Activated CD8-positive, alpha-beta memory T cell treated with anti-CD3 and anti-CD28 coated beads, Interleukin-2, amount 10 ng/mL, durations not matched to agents 7 days and 5 days (primary cell): ENCODE measurements at regions not wholly inside any gene's neighbourhood (a gene's known extent, or its start where the extent isn't known, plus 50 kb on each side); places are given as distances from the start of the nearest gene placed in this dataset.

Experiments used
- ATAC-seq: fragments of 150-1000 bp; cut with Tn5 transposase; one replicate; pipeline ENCODE4 v1.10.0; 2021; ENCODE audit warnings: moderate library complexity
- CTCF ChIA-PET: fragments of 350-600 bp; sonication (Branson Sonifier 250); formaldehyde crosslinking; loops from one replicate; lab custom pipeline; 2021; ENCODE audit warnings: antibody characterized with exemption; lab: Charles Lee
- DNase-seq: peaks from one replicate; pipeline ENCODE4 v3.0.0-alpha.2; 2020
- H3K27ac Mint-ChIP-seq: one replicate; pipeline ENCODE4 v1.8.0; 2021; ENCODE audit warnings: mild to moderate bottlenecking, mixed read lengths
- H3K27me3 Mint-ChIP-seq: one replicate; pipeline ENCODE4 v1.8.0; 2021; ENCODE audit warnings: mixed read lengths
- H3K36me3 Mint-ChIP-seq: one replicate; pipeline ENCODE4 v1.8.0; 2021; ENCODE audit warnings: mild to moderate bottlenecking, mixed read lengths
- H3K4me1 Mint-ChIP-seq: one replicate; pipeline ENCODE4 v1.8.0; 2021; ENCODE audit warnings: mixed read lengths
- H3K4me3 Mint-ChIP-seq: one replicate; pipeline ENCODE4 v1.8.0; 2021; ENCODE audit warnings: mild to moderate bottlenecking, moderate library complexity, mixed read lengths
- H3K9me3 Mint-ChIP-seq: one replicate; pipeline ENCODE4 v1.8.0; 2022; ENCODE audit warnings: low read depth, mixed read lengths

DNA sequence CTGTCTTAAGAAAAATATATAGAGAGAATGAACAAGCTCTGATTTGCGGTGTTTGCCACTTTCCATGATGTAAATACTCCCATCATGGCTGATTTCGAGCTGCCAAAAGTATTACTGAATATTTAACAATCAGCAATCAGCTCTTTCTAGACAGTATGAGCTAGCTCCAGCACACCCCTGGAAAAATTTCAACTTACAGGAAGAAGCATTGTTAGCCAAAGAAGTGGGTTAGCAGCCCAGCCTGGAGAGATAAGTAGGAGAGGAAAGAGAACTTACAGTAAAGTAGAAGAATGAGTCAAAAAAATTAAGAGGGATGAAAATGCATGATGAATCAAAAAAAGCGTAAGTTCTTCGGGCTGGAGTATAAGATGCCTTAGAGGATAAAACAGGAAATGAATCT is 60.6 kb upstream of the ANK3 start:
- no peak overlapping the region for H3K27ac Mint-ChIP-seq
- no peak for ATAC-seq

DNA sequence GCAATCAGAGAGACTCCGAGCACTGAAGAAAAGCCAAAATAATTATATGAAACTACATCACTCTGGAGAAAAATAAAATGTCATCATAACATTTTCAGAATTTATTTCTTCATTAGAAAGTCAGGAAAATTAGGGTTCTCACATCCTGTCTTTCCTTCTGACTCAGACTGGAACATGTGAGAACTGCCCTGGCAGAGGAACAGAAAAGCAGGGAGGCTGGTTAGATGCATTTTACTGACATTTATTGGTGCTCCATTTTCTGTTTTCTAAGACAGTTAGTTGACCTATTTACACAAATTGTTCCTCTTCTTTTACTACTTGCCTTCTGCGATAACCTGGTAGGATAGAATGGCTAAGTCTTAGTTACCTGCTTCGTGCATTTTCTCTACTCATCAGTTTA is 58.6 kb upstream of the ANK3 start:
- no peak overlapping the region for H3K27ac Mint-ChIP-seq
- H3K4me1 Mint-ChIP-seq, result peaks cover 4% of the 10 kb centered on the region
- CTCF ChIA-PET, result no interaction called here
- no peaks in the 10 kb centered on the region for H3K27me3 Mint-ChIP-seq
- H3K4me3 Mint-ChIP-seq, result no peak overlapping the region
- ATAC-seq (no peak), DNase-seq (no peak)
- H3K9me3 Mint-ChIP-seq, result no peaks in the 10 kb centered on the region
- no peaks in the 10 kb centered on the region for H3K36me3 Mint-ChIP-seq

More for the DNA sequence above, 60.6 kb upstream of the ANK3 start:
- no peaks in the 10 kb centered on the region for H3K9me3 Mint-ChIP-seq
- DNase-seq, result no peak
- peaks cover 4% of the 10 kb centered on the region for H3K4me1 Mint-ChIP-seq
- no peaks in the 10 kb centered on the region for H3K27me3 Mint-ChIP-seq
- CTCF ChIA-PET, result interaction anchor here (1.2 kb wide), 1 partner anchor 8 kb away, joined by 3 read pairs; no protein-coding TSS in a partner anchor
- no peak overlapping the region for H3K4me3 Mint-ChIP-seq
- H3K36me3 Mint-ChIP-seq, result no peaks in the 10 kb centered on the region

DNA sequence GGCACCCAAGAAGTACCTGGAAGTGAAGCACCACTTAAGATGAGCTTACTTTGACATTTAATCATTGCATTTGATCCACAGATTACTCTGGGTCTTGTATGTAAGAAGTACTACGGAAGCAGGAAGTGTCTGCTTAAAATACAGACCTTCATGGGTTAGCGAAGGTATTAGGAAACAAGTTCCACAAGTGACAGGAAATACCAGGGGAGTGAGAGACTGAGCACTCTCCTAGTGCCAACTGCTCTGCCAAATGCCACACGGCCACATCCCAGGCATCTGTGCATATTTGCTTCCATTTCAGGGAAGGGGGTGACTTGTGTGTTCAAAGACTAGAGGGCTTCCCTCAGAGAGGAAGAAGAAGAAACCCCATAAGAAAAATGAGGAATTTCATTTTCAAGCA is 57.2 kb upstream of the ANK3 start:
- H3K27ac Mint-ChIP-seq, result no peak overlapping the region
- peaks cover 4% of the 10 kb centered on the region for H3K4me1 Mint-ChIP-seq
- no peaks in the 10 kb centered on the region for H3K36me3 Mint-ChIP-seq
- no peaks in the 10 kb centered on the region for H3K27me3 Mint-ChIP-seq
- ATAC-seq (no peak), DNase-seq (no peak)
- CTCF ChIA-PET, result interaction anchor here (1.0 to 1.5 kb wide), 2 partner anchors 12 to 200 kb away, joined by 3 read pairs; no protein-coding TSS in a partner anchor
- no peak overlapping the region for H3K4me3 Mint-ChIP-seq
- H3K9me3 Mint-ChIP-seq, result no peaks in the 10 kb centered on the region

DNA sequence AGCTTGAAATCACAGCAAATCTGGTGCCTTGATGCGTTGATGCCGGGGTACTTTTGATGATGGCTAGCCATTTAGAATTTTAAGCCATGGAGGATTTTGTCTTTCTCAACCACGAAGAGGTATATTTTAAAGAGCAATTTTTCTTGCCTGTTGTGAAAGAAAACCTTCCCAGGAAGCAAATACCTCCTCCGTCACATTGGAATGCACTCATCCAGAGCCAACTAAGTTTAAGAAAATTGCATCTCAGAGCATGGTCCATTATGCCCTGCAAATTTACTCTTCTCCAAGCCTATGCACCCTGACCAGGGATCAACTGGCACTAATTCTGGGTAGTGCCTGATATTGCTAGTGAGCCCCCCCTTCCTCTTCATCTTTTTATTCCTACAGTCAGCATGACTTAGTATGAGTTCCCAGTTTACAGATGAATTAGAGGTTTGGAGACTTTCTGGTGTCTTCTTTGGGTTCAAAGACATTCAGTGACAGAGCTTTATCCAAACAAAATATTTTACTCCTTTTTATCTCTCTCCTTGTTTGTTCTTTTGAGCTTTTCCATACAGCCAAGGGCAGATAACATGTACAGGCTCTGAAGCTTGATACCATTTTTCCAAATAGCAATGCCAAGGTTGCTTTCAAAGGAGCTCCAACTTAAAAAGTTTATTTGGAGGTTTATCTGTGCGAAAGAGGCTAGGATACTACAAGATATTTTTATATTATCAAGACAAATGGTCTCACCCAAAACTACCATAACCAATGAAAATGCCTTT is 56.6 kb upstream of the ANK3 start:
- CTCF ChIA-PET, result interaction anchor here (1.0 to 1.5 kb wide), 2 partner anchors 11 to 201 kb away, joined by 3 read pairs; no protein-coding TSS in a partner anchor
- no peaks in the 10 kb centered on the region for H3K27me3 Mint-ChIP-seq
- no peak overlapping the region for H3K27ac Mint-ChIP-seq
- peaks cover 4% of the 10 kb centered on the region for H3K4me1 Mint-ChIP-seq
- no peak for ATAC-seq
- DNase-seq, result no peak
- no peak overlapping the region for H3K4me3 Mint-ChIP-seq
- no peaks in the 10 kb centered on the region for H3K9me3 Mint-ChIP-seq
- no peaks in the 10 kb centered on the region for H3K36me3 Mint-ChIP-seq

DNA sequence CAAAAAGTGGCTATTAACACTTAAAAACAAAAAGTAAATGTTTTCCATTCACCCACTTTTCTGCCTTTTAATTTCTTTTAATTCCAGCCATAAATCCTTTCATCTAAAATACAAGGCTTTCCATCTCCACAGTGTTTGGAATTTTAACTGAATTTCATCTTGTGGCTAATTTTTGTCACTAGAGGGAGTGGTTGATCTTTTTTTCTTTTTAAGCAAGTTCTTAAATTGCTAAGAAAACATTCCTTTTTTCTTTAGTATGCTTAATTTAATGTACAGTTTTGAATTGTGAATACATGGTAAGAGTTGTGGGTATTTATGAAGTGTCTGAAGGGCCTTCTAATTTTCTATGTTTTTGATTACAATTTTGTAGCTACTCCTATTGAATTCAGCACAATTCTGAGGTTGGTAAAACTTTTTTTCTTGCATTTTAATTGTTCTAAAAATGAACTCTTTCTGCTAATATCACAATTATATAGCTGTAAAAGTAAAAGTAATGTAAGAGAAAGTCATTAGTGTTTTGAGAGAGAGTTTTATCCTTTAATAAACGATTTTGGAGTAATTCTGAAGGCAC is 54.9 kb upstream of the ANK3 start:
- DNase-seq (no peak), ATAC-seq (no peak)
- peaks cover 5% of the 10 kb centered on the region for H3K27me3 Mint-ChIP-seq
- no peaks in the 10 kb centered on the region for H3K9me3 Mint-ChIP-seq
- H3K27ac Mint-ChIP-seq, result no peak overlapping the region
- CTCF ChIA-PET, result interaction anchor here (1.4 to 1.7 kb wide), 2 partner anchors 202 to 205 kb away, joined by 6 read pairs; no protein-coding TSS in a partner anchor
- no peak overlapping the region for H3K4me3 Mint-ChIP-seq
- H3K36me3 Mint-ChIP-seq, result no peaks in the 10 kb centered on the region
- H3K4me1 Mint-ChIP-seq, result peaks cover 4% of the 10 kb centered on the region

DNA sequence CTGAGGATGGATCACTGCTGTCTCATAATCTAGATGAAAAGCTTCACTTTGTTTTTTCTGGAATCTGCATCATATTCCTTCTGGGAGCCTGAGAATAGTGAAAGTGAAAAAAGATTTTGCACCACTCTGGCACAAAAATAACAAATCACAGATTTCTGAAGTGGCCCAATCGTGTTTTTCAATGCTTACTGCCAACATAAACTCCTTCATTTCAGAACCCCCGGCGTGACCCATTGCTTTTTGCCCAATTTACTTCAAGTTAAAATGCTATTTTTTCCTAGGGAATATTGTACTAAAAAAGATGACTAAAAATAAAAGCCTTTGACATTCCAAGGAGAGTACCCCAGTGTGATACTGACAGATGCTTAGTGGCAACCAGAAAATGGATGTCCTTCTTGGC is 53.7 kb upstream of the ANK3 start:
- Mint-ChIP-seq H3K36me3 (no peaks in the 10 kb centered on the region), H3K4me3 (no peak overlapping the region), H3K27ac (no peak overlapping the region), H3K4me1 (peaks cover 4% of the 10 kb centered on the region), H3K9me3 (no peaks in the 10 kb centered on the region), H3K27me3 (peaks cover 5% of the 10 kb centered on the region)
- CTCF ChIA-PET, result no interaction called here
- ATAC-seq, result no peak
- no peak for DNase-seq

DNA sequence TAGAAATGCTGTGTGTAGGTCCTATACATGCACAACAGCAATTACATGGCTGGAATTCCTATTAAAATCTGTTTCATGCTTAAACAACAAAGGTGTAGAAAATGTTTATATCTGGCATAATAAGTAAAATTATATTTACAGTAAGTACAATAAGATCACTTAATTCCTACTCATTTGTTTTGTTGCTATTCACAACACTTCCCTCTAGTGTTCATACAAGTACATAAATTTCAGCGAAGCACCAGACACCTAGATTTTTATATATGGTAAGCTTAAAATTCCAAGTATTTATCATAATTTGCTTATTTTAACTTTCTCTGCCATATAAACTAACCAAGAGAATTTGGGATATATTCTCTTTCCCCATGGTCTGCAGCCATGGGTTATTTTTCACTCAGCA is 51.8 kb upstream of the ANK3 start:
- no peak for ATAC-seq
- Mint-ChIP-seq H3K27me3 (peaks cover 5% of the 10 kb centered on the region), H3K9me3 (no peaks in the 10 kb centered on the region), H3K27ac (no peak overlapping the region), H3K4me1 (no peaks in the 10 kb centered on the region), H3K36me3 (no peaks in the 10 kb centered on the region), H3K4me3 (no peak overlapping the region)
- DNase-seq, result no peak
- CTCF ChIA-PET, result no interaction called here

DNA sequence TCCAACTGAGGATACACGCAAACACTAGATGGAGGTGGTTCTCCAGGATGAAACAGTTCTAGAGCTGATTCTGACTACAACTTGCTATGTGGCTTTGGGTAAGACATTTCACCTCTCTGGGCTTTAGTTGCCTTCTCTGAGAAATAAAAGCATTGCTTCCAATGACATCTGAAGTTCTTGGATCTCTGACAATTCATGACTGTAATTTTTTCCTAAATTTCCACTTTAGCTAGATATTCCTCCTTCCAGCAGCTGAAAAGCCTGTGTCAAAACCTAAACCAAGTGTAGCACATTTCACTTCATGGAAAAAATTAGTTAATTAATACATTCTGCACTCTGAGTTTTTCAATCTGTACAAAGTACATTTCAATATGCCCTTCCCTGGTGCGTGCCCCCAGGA is 50.0 kb upstream of the ANK3 start:
- Mint-ChIP-seq H3K9me3 (no peaks in the 10 kb centered on the region), H3K36me3 (no peaks in the 10 kb centered on the region), H3K27me3 (peaks cover 5% of the 10 kb centered on the region), H3K27ac (no peak overlapping the region), H3K4me1 (no peaks in the 10 kb centered on the region), H3K4me3 (no peak overlapping the region)
- CTCF ChIA-PET, result interaction anchor here (0.6 kb wide), 1 partner anchor 330 kb away, joined by 3 read pairs; no protein-coding TSS in a partner anchor
- ATAC-seq (no peak), DNase-seq (no peak)
